ENCODE measurements at regions not wholly inside any gene's neighbourhood (a gene's known extent, or its start where the extent isn't known, plus 50 kb on each side); places are given as distances from the start of the nearest gene placed in this dataset.

- DNase-seq (ENCODE audit: low spot score), result no peak
- Histone ChIP-seq H3K14ac (ENCODE audit: low read length) (no peak overlapping the region), H3K36me3 (replicated peaks in 1 of 2; ENCODE audit: control insufficient read depth in 2 of 2, insufficient read depth in 2 of 2, low read length in 2 of 2) (no peaks in the 10 kb centered on the region), H2BK5ac (ENCODE audit: low read length) (no peak overlapping the region), H3K9ac (ENCODE audit: low read depth, low read length, poor library complexity) (no peak overlapping the region), H2BK12ac (ENCODE audit: low read length) (no peak overlapping the region), H3K23ac (ENCODE audit: low read depth, low read length, poor library complexity) (no peak overlapping the region), H2BK120ac (ENCODE audit: low read depth, low read length) (no peak overlapping the region), H4K8ac (ENCODE audit: low read depth, low read length) (no peak overlapping the region), H2BK15ac (ENCODE audit: low read length) (no peak overlapping the region), H3K4ac (ENCODE audit: low read length) (no peak overlapping the region), H2AFZ (ENCODE audit: low read length) (no peak overlapping the region), H3K27me3 (ENCODE audit: control insufficient read depth in 3 of 3, insufficient read depth in 3 of 3, low read depth in 1 of 3, low read length in 3 of 3) (no peaks in the 10 kb centered on the region), H3K18ac (ENCODE audit: low read length) (no peak overlapping the region), H3K4me3 (ENCODE audit: low read length in 2 of 2) (no peak overlapping the region), H4K91ac (ENCODE audit: low read depth, low read length, poor library complexity) (no peak overlapping the region), H3K27ac (replicated peaks; ENCODE audit: low read length) (no peak overlapping the region), H3K9me3 (replicated peaks in 1 of 2; ENCODE audit: control insufficient read depth in 2 of 2, insufficient read depth in 1 of 2, low read depth in 1 of 2, low read length in 2 of 2) (no peaks in the 10 kb centered on the region), H3K4me1 (ENCODE audit: control insufficient read depth in 2 of 2, insufficient read depth in 1 of 2, low read depth in 1 of 2, low read length in 2 of 2) (peaks cover 0 to 4% of the 10 kb centered on the region in 2 donors), H3K79me1 (ENCODE audit: low read depth, low read length) (no peaks in the 10 kb centered on the region), H3K4me2 (ENCODE audit: insufficient read depth, low read length, poor library complexity, severe bottlenecking) (no peak overlapping the region), H2AK5ac (ENCODE audit: low read depth, low read length) (no peak overlapping the region)
- no CpG with 5 or more reads among the region's 2 CpGs for WGBS, 2 donors (ENCODE audit: extremely low coverage in 2 of 2, insufficient read length in 2 of 2, insufficient replicate concordance in 1 of 2)
These were observed 383.8 kb downstream of the LMO4 start for GRCh38 chr1:87712261-87713010.

GRCh38 chr1:87714278-87714677 is 385.6 kb downstream of the LMO4 start:
- Histone ChIP-seq H3K4me3 (ENCODE audit: low read length in 2 of 2) (no peak overlapping the region), H3K27ac (replicated peaks; ENCODE audit: low read length) (no peak overlapping the region), H2BK5ac (ENCODE audit: low read length) (no peak overlapping the region)

GRCh38 chr1:87715052-87715451 is 386.4 kb downstream of the LMO4 start:
- H3K9ac ChIP-seq (ENCODE audit: low read depth, low read length, poor library complexity), result no peak overlapping the region
- no peak overlapping the region for H2BK15ac ChIP-seq (ENCODE audit: low read length)
- no peak for DNase-seq (ENCODE audit: low spot score)
- no peak overlapping the region for H3K4me3 ChIP-seq (ENCODE audit: low read length in 2 of 2)
- no peak overlapping the region for H2BK120ac ChIP-seq (ENCODE audit: low read depth, low read length)
- H3K27me3 ChIP-seq (ENCODE audit: control insufficient read depth in 3 of 3, insufficient read depth in 3 of 3, low read depth in 1 of 3, low read length in 3 of 3), result no peaks in the 10 kb centered on the region
- peaks cover 0 to 4% of the 10 kb centered on the region in 2 donors for H3K4me1 ChIP-seq (ENCODE audit: control insufficient read depth in 2 of 2, insufficient read depth in 1 of 2, low read depth in 1 of 2, low read length in 2 of 2)
- H2AK5ac ChIP-seq (ENCODE audit: low read depth, low read length), result no peak overlapping the region
- H3K36me3 ChIP-seq (replicated peaks in 1 of 2; ENCODE audit: control insufficient read depth in 2 of 2, insufficient read depth in 2 of 2, low read length in 2 of 2), result no peaks in the 10 kb centered on the region
- no peak overlapping the region for H3K18ac ChIP-seq (ENCODE audit: low read length)
- no peak overlapping the region for H2BK5ac ChIP-seq (ENCODE audit: low read length)
- no peak overlapping the region for H3K27ac ChIP-seq (replicated peaks; ENCODE audit: low read length)
- H3K23ac ChIP-seq (ENCODE audit: low read depth, low read length, poor library complexity), result no peak overlapping the region
- no peak overlapping the region for H3K4ac ChIP-seq (ENCODE audit: low read length)
- no peak overlapping the region for H4K8ac ChIP-seq (ENCODE audit: low read depth, low read length)
- H3K79me1 ChIP-seq (ENCODE audit: low read depth, low read length), result no peaks in the 10 kb centered on the region
- H2BK12ac ChIP-seq (ENCODE audit: low read length), result no peak overlapping the region
- H3K9me3 ChIP-seq (replicated peaks in 1 of 2; ENCODE audit: control insufficient read depth in 2 of 2, insufficient read depth in 1 of 2, low read depth in 1 of 2, low read length in 2 of 2), result no peaks in the 10 kb centered on the region
- no peak overlapping the region for H3K14ac ChIP-seq (ENCODE audit: low read length)
- WGBS, 2 donors (ENCODE audit: extremely low coverage in 2 of 2, insufficient read length in 2 of 2, insufficient replicate concordance in 1 of 2), result no CpG with 5 or more reads among the region's 3 CpGs
- no peak overlapping the region for H4K91ac ChIP-seq (ENCODE audit: low read depth, low read length, poor library complexity)
- H2AFZ ChIP-seq (ENCODE audit: low read length), result no peak overlapping the region
- H3K4me2 ChIP-seq (ENCODE audit: insufficient read depth, low read length, poor library complexity, severe bottlenecking), result no peak overlapping the region

More at GRCh38 chr1:87714278-87714677, 385.6 kb downstream of the LMO4 start:
- H4K8ac ChIP-seq (ENCODE audit: low read depth, low read length), result no peak overlapping the region
- H3K79me1 ChIP-seq (ENCODE audit: low read depth, low read length), result no peaks in the 10 kb centered on the region
- H4K91ac ChIP-seq (ENCODE audit: low read depth, low read length, poor library complexity), result no peak overlapping the region
- no CpG with 5 or more reads among the region's 2 CpGs for WGBS, 2 donors (ENCODE audit: extremely low coverage in 2 of 2, insufficient read length in 2 of 2, insufficient replicate concordance in 1 of 2)
- no peak overlapping the region for H3K18ac ChIP-seq (ENCODE audit: low read length)
- H3K4me1 ChIP-seq (ENCODE audit: control insufficient read depth in 2 of 2, insufficient read depth in 1 of 2, low read depth in 1 of 2, low read length in 2 of 2), result peaks cover 0 to 4% of the 10 kb centered on the region in 2 donors
- H2BK15ac ChIP-seq (ENCODE audit: low read length), result no peak overlapping the region
- no peak overlapping the region for H2BK120ac ChIP-seq (ENCODE audit: low read depth, low read length)
- H3K23ac ChIP-seq (ENCODE audit: low read depth, low read length, poor library complexity), result no peak overlapping the region
- H3K4ac ChIP-seq (ENCODE audit: low read length), result no peak overlapping the region
- H2AK5ac ChIP-seq (ENCODE audit: low read depth, low read length), result no peak overlapping the region
- no peaks in the 10 kb centered on the region for H3K9me3 ChIP-seq (replicated peaks in 1 of 2; ENCODE audit: control insufficient read depth in 2 of 2, insufficient read depth in 1 of 2, low read depth in 1 of 2, low read length in 2 of 2)
- no peaks in the 10 kb centered on the region for H3K36me3 ChIP-seq (replicated peaks in 1 of 2; ENCODE audit: control insufficient read depth in 2 of 2, insufficient read depth in 2 of 2, low read length in 2 of 2)
- H3K9ac ChIP-seq (ENCODE audit: low read depth, low read length, poor library complexity), result no peak overlapping the region
- H3K14ac ChIP-seq (ENCODE audit: low read length), result no peak overlapping the region
- H3K27me3 ChIP-seq (ENCODE audit: control insufficient read depth in 3 of 3, insufficient read depth in 3 of 3, low read depth in 1 of 3, low read length in 3 of 3), result no peaks in the 10 kb centered on the region
- DNase-seq (ENCODE audit: low spot score), result no peak
- no peak overlapping the region for H3K4me2 ChIP-seq (ENCODE audit: insufficient read depth, low read length, poor library complexity, severe bottlenecking)
- H2AFZ ChIP-seq (ENCODE audit: low read length), result no peak overlapping the region
- H2BK12ac ChIP-seq (ENCODE audit: low read length), result no peak overlapping the region

- no peak overlapping the region for H3K4ac ChIP-seq (ENCODE audit: low read length)
- H3K27ac ChIP-seq (replicated peaks; ENCODE audit: low read length), result no peak overlapping the region
- H3K9me3 ChIP-seq (replicated peaks in 1 of 2; ENCODE audit: control insufficient read depth in 2 of 2, insufficient read depth in 1 of 2, low read depth in 1 of 2, low read length in 2 of 2), result no peaks in the 10 kb centered on the region
- peaks cover 0 to 4% of the 10 kb centered on the region in 2 donors for H3K4me1 ChIP-seq (ENCODE audit: control insufficient read depth in 2 of 2, insufficient read depth in 1 of 2, low read depth in 1 of 2, low read length in 2 of 2)
- no peaks in the 10 kb centered on the region for H3K36me3 ChIP-seq (replicated peaks in 1 of 2; ENCODE audit: control insufficient read depth in 2 of 2, insufficient read depth in 2 of 2, low read length in 2 of 2)
- H2AFZ ChIP-seq (ENCODE audit: low read length), result no peak overlapping the region
- no CpG with 5 or more reads among the region's 2 CpGs for WGBS, 2 donors (ENCODE audit: extremely low coverage in 2 of 2, insufficient read length in 2 of 2, insufficient replicate concordance in 1 of 2)
- no peaks in the 10 kb centered on the region for H3K27me3 ChIP-seq (ENCODE audit: control insufficient read depth in 3 of 3, insufficient read depth in 3 of 3, low read depth in 1 of 3, low read length in 3 of 3)
- no peak for DNase-seq (ENCODE audit: low spot score)
- H2BK15ac ChIP-seq (ENCODE audit: low read length), result no peak overlapping the region
- no peak overlapping the region for H3K9ac ChIP-seq (ENCODE audit: low read depth, low read length, poor library complexity)
- H3K14ac ChIP-seq (ENCODE audit: low read length), result no peak overlapping the region
- H2BK12ac ChIP-seq (ENCODE audit: low read length), result no peak overlapping the region
- H3K79me1 ChIP-seq (ENCODE audit: low read depth, low read length), result no peaks in the 10 kb centered on the region
- no peak overlapping the region for H4K91ac ChIP-seq (ENCODE audit: low read depth, low read length, poor library complexity)
- no peak overlapping the region for H3K4me2 ChIP-seq (ENCODE audit: insufficient read depth, low read length, poor library complexity, severe bottlenecking)
- no peak overlapping the region for H2BK5ac ChIP-seq (ENCODE audit: low read length)
- no peak overlapping the region for H2AK5ac ChIP-seq (ENCODE audit: low read depth, low read length)
- no peak overlapping the region for H4K8ac ChIP-seq (ENCODE audit: low read depth, low read length)
- no peak overlapping the region for H3K4me3 ChIP-seq (ENCODE audit: low read length in 2 of 2)
- H2BK120ac ChIP-seq (ENCODE audit: low read depth, low read length), result no peak overlapping the region
- no peak overlapping the region for H3K23ac ChIP-seq (ENCODE audit: low read depth, low read length, poor library complexity)
- no peak overlapping the region for H3K18ac ChIP-seq (ENCODE audit: low read length)
These were observed 386.8 kb downstream of the LMO4 start for GRCh38 chr1:87715471-87715870.
